ENCODE measurements at regions not wholly inside any gene's neighbourhood (a gene's known extent, or its start where the extent isn't known, plus 50 kb on each side); places are given as distances from the start of the nearest gene placed in this dataset.

GRCh38 chr2:58803192-58803591, 562.1 kb upstream of the FANCL start:
- Histone ChIP-seq H3K27me3 (ENCODE audit: control insufficient read depth, insufficient read depth, low read length, poor library complexity, severe bottlenecking) (no peaks in the 10 kb centered on the region), H3K27ac (ENCODE audit: low read depth, low read length) (no peak overlapping the region), H3K4me3 (ENCODE audit: low read length) (no peak overlapping the region), H3K9me3 (ENCODE audit: control insufficient read depth, low read length) (no peaks in the 10 kb centered on the region), H3K36me3 (ENCODE audit: control insufficient read depth, insufficient read depth, low read length) (no peaks in the 10 kb centered on the region), H3K4me1 (ENCODE audit: control insufficient read depth, insufficient read depth, low read length) (no peaks in the 10 kb centered on the region), H3K9ac (ENCODE audit: extremely low read depth, low read length, poor library complexity, severe bottlenecking) (no peak overlapping the region)
- Mint-ChIP-seq H3K27me3 (ENCODE audit: insufficient read depth) (no peaks in the 10 kb centered on the region), H3K36me3 (ENCODE audit: low read depth) (no peaks in the 10 kb centered on the region), H3K9me3 (no peaks in the 10 kb centered on the region), H3K27ac (no peak overlapping the region), H3K4me3 (no peak overlapping the region), H3K4me1 (no peaks in the 10 kb centered on the region)
- 92 to 100% methylated on average over 1 to 2 of the region's 2 CpGs for WGBS, 2 experiments (ENCODE audit: insufficient coverage in 1 of 2, insufficient read length in 1 of 2)
- no peak for DNase-seq
- TF ChIP-seq CTCF (conservative IDR thresholded peaks at IDR 0.05): no peak

- H3K9ac ChIP-seq (ENCODE audit: extremely low read depth, low read length, poor library complexity, severe bottlenecking): no peak overlapping the region
- Mint-ChIP-seq H3K4me1 (no peaks in the 10 kb centered on the region), H3K36me3 (ENCODE audit: low read depth) (no peaks in the 10 kb centered on the region), H3K9me3 (no peaks in the 10 kb centered on the region), H3K27me3 (ENCODE audit: insufficient read depth) (no peaks in the 10 kb centered on the region), H3K4me3 (no peak overlapping the region), H3K27ac (no peak overlapping the region)
- no peak overlapping the region for H3K4me3 ChIP-seq (ENCODE audit: low read length)
- 88 to 91% methylated on average over 3 to 4 of the region's 4 CpGs for WGBS, 2 experiments (ENCODE audit: insufficient coverage in 1 of 2, insufficient read length in 1 of 2)
- H3K9me3 ChIP-seq (ENCODE audit: control insufficient read depth, low read length): no peaks in the 10 kb centered on the region
- no peaks in the 10 kb centered on the region for H3K27me3 ChIP-seq (ENCODE audit: control insufficient read depth, insufficient read depth, low read length, poor library complexity, severe bottlenecking)
- no peak for TF ChIP-seq CTCF (conservative IDR thresholded peaks at IDR 0.05)
- H3K4me1 ChIP-seq (ENCODE audit: control insufficient read depth, insufficient read depth, low read length): no peaks in the 10 kb centered on the region
- no peak for DNase-seq
- H3K36me3 ChIP-seq (ENCODE audit: control insufficient read depth, insufficient read depth, low read length): no peaks in the 10 kb centered on the region
- H3K27ac ChIP-seq (ENCODE audit: low read depth, low read length): no peak overlapping the region
These were observed 559.8 kb upstream of the FANCL start for GRCh38 chr2:58800881-58801280.

- 94 to 100% methylated on average over 2 to 6 of the region's 6 CpGs for WGBS, 2 experiments (ENCODE audit: insufficient coverage in 1 of 2, insufficient read length in 1 of 2)
- Histone ChIP-seq H3K27ac (ENCODE audit: low read depth, low read length) (no peak overlapping the region), H3K9me3 (ENCODE audit: control insufficient read depth, low read length) (no peaks in the 10 kb centered on the region), H3K4me1 (ENCODE audit: control insufficient read depth, insufficient read depth, low read length) (no peaks in the 10 kb centered on the region), H3K27me3 (ENCODE audit: control insufficient read depth, insufficient read depth, low read length, poor library complexity, severe bottlenecking) (no peaks in the 10 kb centered on the region), H3K9ac (ENCODE audit: extremely low read depth, low read length, poor library complexity, severe bottlenecking) (no peak overlapping the region), H3K36me3 (ENCODE audit: control insufficient read depth, insufficient read depth, low read length) (no peaks in the 10 kb centered on the region), H3K4me3 (ENCODE audit: low read length) (no peak overlapping the region)
- no peak for DNase-seq
- Mint-ChIP-seq H3K36me3 (ENCODE audit: low read depth) (no peaks in the 10 kb centered on the region), H3K27ac (no peak overlapping the region), H3K4me3 (no peak overlapping the region), H3K4me1 (no peaks in the 10 kb centered on the region), H3K9me3 (no peaks in the 10 kb centered on the region), H3K27me3 (ENCODE audit: insufficient read depth) (no peaks in the 10 kb centered on the region)
- no peak for TF ChIP-seq CTCF (conservative IDR thresholded peaks at IDR 0.05)
These were observed 557.6 kb upstream of the FANCL start for GRCh38 chr2:58798676-58799208.

Measured in endodermal cell (in vitro differentiated cells).